GM12892 (cell line): ENCODE measurements at regions not wholly inside any gene's neighbourhood (a gene's known extent, or its start where the extent isn't known, plus 50 kb on each side); places are given as distances from the start of the nearest gene placed in this dataset.

Experiments used
- POLR2A ChIP-seq: IDR thresholded peaks from 2 replicates; pipeline ENCODE4 v1.6.1; 2011; ENCODE audit warnings: low read depth, low read length, control low read depth
- POLR2AphosphoS5 ChIP-seq: IDR thresholded peaks from 2 replicates; pipeline ENCODE4 v1.6.1; 2011; ENCODE audit warnings: low read depth, low read length, control low read depth
- TAF1 ChIP-seq: IDR thresholded peaks from 2 replicates; pipeline ENCODE4 v1.6.1; 2011; ENCODE audit warnings: low read depth, mild to moderate bottlenecking, control low read depth, low read length, borderline replicate concordance

GRCh38 chr13:50159607-50160006, 144.4 kb downstream of the KCNRG start:
- TF ChIP-seq POLR2A (no peak), POLR2AphosphoS5 (no peak), TAF1 (no peak)
